H1 (cell line): ENCODE measurements at regions not wholly inside any gene's neighbourhood (a gene's known extent, or its start where the extent isn't known, plus 50 kb on each side); places are given as distances from the start of the nearest gene placed in this dataset.

Experiments
- CBX8 ChIP-seq: fragments of 300-800, 300-1000 bp; sonication (generic); IDR thresholded peaks from 2 replicates; pipeline ENCODE4 v1.7.1; 2016; ENCODE audit warnings: low read depth, low read length, borderline replicate concordance
- CHD2 ChIP-seq: IDR thresholded peaks from 2 replicates; pipeline ENCODE4 v1.6.1; 2012; ENCODE audit warnings: low read length, improper control_type of control experiment
- NRF1 ChIP-seq: IDR thresholded peaks from 2 replicates; pipeline ENCODE4 v1.6.1; 2011; ENCODE audit warnings: mild to moderate bottlenecking, low read depth, low read length, improper control_type of control experiment
- POU5F1 ChIP-seq: IDR thresholded peaks from 2 replicates; pipeline ENCODE4 v1.6.1; 2011; ENCODE audit warnings: low read depth, mild to moderate bottlenecking, low read length, moderate library complexity
- TF ChIP-seq, protein P1 (sequence below): fragments of 300-600 bp; sonication (generic); IDR thresholded peaks from 2 replicates; pipeline ENCODE4 v1.7.1; 2012; ENCODE audit warnings: low read length, moderate library complexity, mild to moderate bottlenecking, inconsistent platforms; ENCODE audit not compliant: insufficient replicate concordance

DNA sequence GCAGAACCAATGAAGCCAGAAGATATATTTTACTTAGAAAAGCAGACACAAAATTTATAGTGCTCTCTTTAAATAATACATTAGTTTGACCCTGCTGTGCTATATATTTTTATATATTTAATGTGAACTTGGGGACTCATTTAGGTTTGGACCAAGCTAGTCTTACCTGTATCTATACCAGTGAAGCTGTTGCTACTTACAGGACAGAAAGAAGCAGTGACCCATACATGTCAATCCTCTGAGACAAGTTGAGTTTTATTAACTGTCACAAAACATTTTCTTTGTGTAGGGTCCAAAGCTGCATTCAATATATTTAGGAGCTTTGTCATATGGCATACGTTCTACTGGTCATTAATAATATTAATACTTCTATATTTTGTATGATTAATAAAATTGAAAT is 327.7 kb upstream of the NUDT12 start (continued):
- TF ChIP-seq, protein P1, sequence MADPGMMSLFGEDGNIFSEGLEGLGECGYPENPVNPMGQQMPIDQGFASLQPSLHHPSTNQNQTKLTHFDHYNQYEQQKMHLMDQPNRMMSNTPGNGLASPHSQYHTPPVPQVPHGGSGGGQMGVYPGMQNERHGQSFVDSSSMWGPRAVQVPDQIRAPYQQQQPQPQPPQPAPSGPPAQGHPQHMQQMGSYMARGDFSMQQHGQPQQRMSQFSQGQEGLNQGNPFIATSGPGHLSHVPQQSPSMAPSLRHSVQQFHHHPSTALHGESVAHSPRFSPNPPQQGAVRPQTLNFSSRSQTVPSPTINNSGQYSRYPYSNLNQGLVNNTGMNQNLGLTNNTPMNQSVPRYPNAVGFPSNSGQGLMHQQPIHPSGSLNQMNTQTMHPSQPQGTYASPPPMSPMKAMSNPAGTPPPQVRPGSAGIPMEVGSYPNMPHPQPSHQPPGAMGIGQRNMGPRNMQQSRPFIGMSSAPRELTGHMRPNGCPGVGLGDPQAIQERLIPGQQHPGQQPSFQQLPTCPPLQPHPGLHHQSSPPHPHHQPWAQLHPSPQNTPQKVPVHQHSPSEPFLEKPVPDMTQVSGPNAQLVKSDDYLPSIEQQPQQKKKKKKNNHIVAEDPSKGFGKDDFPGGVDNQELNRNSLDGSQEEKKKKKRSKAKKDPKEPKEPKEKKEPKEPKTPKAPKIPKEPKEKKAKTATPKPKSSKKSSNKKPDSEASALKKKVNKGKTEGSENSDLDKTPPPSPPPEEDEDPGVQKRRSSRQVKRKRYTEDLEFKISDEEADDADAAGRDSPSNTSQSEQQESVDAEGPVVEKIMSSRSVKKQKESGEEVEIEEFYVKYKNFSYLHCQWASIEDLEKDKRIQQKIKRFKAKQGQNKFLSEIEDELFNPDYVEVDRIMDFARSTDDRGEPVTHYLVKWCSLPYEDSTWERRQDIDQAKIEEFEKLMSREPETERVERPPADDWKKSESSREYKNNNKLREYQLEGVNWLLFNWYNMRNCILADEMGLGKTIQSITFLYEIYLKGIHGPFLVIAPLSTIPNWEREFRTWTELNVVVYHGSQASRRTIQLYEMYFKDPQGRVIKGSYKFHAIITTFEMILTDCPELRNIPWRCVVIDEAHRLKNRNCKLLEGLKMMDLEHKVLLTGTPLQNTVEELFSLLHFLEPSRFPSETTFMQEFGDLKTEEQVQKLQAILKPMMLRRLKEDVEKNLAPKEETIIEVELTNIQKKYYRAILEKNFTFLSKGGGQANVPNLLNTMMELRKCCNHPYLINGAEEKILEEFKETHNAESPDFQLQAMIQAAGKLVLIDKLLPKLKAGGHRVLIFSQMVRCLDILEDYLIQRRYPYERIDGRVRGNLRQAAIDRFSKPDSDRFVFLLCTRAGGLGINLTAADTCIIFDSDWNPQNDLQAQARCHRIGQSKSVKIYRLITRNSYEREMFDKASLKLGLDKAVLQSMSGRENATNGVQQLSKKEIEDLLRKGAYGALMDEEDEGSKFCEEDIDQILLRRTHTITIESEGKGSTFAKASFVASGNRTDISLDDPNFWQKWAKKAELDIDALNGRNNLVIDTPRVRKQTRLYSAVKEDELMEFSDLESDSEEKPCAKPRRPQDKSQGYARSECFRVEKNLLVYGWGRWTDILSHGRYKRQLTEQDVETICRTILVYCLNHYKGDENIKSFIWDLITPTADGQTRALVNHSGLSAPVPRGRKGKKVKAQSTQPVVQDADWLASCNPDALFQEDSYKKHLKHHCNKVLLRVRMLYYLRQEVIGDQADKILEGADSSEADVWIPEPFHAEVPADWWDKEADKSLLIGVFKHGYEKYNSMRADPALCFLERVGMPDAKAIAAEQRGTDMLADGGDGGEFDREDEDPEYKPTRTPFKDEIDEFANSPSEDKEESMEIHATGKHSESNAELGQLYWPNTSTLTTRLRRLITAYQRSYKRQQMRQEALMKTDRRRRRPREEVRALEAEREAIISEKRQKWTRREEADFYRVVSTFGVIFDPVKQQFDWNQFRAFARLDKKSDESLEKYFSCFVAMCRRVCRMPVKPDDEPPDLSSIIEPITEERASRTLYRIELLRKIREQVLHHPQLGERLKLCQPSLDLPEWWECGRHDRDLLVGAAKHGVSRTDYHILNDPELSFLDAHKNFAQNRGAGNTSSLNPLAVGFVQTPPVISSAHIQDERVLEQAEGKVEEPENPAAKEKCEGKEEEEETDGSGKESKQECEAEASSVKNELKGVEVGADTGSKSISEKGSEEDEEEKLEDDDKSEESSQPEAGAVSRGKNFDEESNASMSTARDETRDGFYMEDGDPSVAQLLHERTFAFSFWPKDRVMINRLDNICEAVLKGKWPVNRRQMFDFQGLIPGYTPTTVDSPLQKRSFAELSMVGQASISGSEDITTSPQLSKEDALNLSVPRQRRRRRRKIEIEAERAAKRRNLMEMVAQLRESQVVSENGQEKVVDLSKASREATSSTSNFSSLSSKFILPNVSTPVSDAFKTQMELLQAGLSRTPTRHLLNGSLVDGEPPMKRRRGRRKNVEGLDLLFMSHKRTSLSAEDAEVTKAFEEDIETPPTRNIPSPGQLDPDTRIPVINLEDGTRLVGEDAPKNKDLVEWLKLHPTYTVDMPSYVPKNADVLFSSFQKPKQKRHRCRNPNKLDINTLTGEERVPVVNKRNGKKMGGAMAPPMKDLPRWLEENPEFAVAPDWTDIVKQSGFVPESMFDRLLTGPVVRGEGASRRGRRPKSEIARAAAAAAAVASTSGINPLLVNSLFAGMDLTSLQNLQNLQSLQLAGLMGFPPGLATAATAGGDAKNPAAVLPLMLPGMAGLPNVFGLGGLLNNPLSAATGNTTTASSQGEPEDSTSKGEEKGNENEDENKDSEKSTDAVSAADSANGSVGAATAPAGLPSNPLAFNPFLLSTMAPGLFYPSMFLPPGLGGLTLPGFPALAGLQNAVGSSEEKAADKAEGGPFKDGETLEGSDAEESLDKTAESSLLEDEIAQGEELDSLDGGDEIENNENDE, result no peak
- TF ChIP-seq POU5F1, result no peak
- TF ChIP-seq NRF1, result no peak
- no peak for TF ChIP-seq CBX8
- TF ChIP-seq CHD2, result no peak
